Astrocyte (in vitro differentiated cells and primary cell): ENCODE measurements at regions not wholly inside any gene's neighbourhood (a gene's known extent, or its start where the extent isn't known, plus 50 kb on each side); places are given as distances from the start of the nearest gene placed in this dataset.

Experiments
- DNase-seq: peaks from one replicate; pipeline ENCODE4 v3.0.0-alpha.2; 2010; ENCODE audit warnings: low read depth
- FAIRE-seq: peaks from 2 replicates; lab custom pipeline; 2011; peaks lifted over from hg19 to GRCh38; lab: Jason Lieb, UNC
- H2AFZ ChIP-seq: 2 replicates; pipeline ENCODE4 v1.6.0; 2012; ENCODE audit warnings: low read depth, low read length, inconsistent platforms
- H3K27ac ChIP-seq: 2 replicates; pipeline ENCODE4 v1.5.1; 2011; ENCODE audit warnings: low read depth, low read length, inconsistent platforms
- H3K27me3 ChIP-seq: 2 replicates; pipeline ENCODE4 v1.6.0; 2011; ENCODE audit warnings: low read length, inconsistent platforms; ENCODE audit not compliant: insufficient read depth
- H3K36me3 ChIP-seq: 2 replicates; pipeline ENCODE4 v1.5.1; 2011; ENCODE audit warnings: low read length, inconsistent platforms; ENCODE audit not compliant: insufficient read depth
- H3K4me1 ChIP-seq: 2 replicates; pipeline ENCODE4 v1.5.1; 2011; ENCODE audit warnings: low read length, inconsistent platforms; ENCODE audit not compliant: insufficient read depth
- H3K4me2 ChIP-seq: 2 replicates; pipeline ENCODE4 v1.6.0; 2012; ENCODE audit warnings: low read length, inconsistent platforms
- H3K4me3 ChIP-seq: 2 replicates; pipeline ENCODE4 v1.5.1; 2011; ENCODE audit warnings: low read depth, mild to moderate bottlenecking, low read length, inconsistent platforms; ENCODE audit not compliant: insufficient read depth
- H3K79me2 ChIP-seq: 2 replicates; pipeline ENCODE4 v1.6.0; 2012; ENCODE audit warnings: mild to moderate bottlenecking, low read length, inconsistent platforms; ENCODE audit not compliant: insufficient read depth
- H3K9ac ChIP-seq: 2 replicates; pipeline ENCODE4 v1.6.0; 2012; ENCODE audit warnings: mild to moderate bottlenecking, low read length, inconsistent platforms
- H3K9me3 ChIP-seq: 2 replicates; pipeline ENCODE4 v1.5.1; 2012; ENCODE audit warnings: low read depth, mild to moderate bottlenecking, low read length, inconsistent platforms; ENCODE audit not compliant: insufficient read depth
- H4K20me1 ChIP-seq: 2 replicates; pipeline ENCODE4 v1.6.0; 2012; ENCODE audit warnings: low read length, inconsistent platforms; ENCODE audit not compliant: insufficient read depth
- H3K27ac Mint-ChIP-seq: one replicate; pipeline ENCODE4 v1.8.0; 2021; ENCODE audit warnings: mild to moderate bottlenecking, mixed read lengths; ENCODE audit not compliant: unreplicated experiment
- H3K27me3 Mint-ChIP-seq: one replicate; pipeline ENCODE4 v1.8.0; 2021; ENCODE audit warnings: low read depth, mixed read lengths; ENCODE audit not compliant: unreplicated experiment
- H3K36me3 Mint-ChIP-seq: one replicate; pipeline ENCODE4 v1.8.0; 2021; ENCODE audit warnings: low read depth, mixed read lengths; ENCODE audit not compliant: unreplicated experiment
- H3K4me1 Mint-ChIP-seq: one replicate; pipeline ENCODE4 v1.8.0; 2021; ENCODE audit warnings: low read depth, mixed read lengths; ENCODE audit not compliant: unreplicated experiment
- H3K4me3 Mint-ChIP-seq: one replicate; pipeline ENCODE4 v1.8.0; 2021; ENCODE audit warnings: mild to moderate bottlenecking, moderate library complexity, mixed read lengths; ENCODE audit not compliant: unreplicated experiment
- H3K9me3 Mint-ChIP-seq: one replicate; pipeline ENCODE4 v1.8.0; 2021; ENCODE audit warnings: mild to moderate bottlenecking, mixed read lengths; ENCODE audit not compliant: unreplicated experiment
- EZH2 ChIP-seq: IDR thresholded peaks from 2 replicates; pipeline ENCODE4 v1.6.1; 2012; ENCODE audit warnings: mild to moderate bottlenecking, low read length, inconsistent platforms; ENCODE audit not compliant: insufficient read depth
- TF ChIP-seq, protein P1 (sequence below): IDR thresholded peaks from 2 replicates; pipeline ENCODE4 v1.5.1; 2011; ENCODE audit warnings: low read depth, mild to moderate bottlenecking, inconsistent platforms, low read length, moderate library complexity; ENCODE audit not compliant: insufficient read depth

DNA sequence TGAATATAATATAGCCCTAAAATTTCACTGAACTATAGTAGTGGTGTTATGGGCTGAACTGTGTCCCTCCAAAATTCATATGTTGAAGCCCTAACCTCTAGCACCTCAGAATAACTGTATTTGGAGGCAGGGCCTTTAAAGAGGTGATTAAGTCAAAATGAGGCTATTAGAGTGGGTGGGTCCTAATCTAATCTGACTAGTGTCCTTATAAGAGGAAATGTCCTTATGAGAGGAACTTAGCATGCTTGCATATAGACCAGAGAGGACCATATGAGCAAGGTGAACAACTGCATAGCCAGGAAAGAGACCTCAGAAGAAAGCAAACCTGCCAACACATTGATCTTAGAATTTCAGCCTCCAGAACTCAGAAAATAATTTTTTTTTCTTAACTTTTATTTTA is 238.4 kb downstream of the ZEB2 start:
- H2AFZ ChIP-seq, result no peak overlapping the region
- H3K27me3 ChIP-seq, result no peaks in the 10 kb centered on the region
- no peak overlapping the region for H3K4me3 Mint-ChIP-seq
- FAIRE-seq, result no peak
- no peaks in the 10 kb centered on the region for H3K27me3 Mint-ChIP-seq
- H3K27ac Mint-ChIP-seq, result no peak overlapping the region
- H3K36me3 Mint-ChIP-seq, result no peaks in the 10 kb centered on the region
- H4K20me1 ChIP-seq, result no peaks in the 10 kb centered on the region
- H3K4me1 Mint-ChIP-seq, result no peaks in the 10 kb centered on the region
- H3K36me3 ChIP-seq, result no peaks in the 10 kb centered on the region
- no peaks in the 10 kb centered on the region for H3K9me3 Mint-ChIP-seq
- H3K4me3 ChIP-seq, result no peak overlapping the region
- H3K9me3 ChIP-seq, result no peaks in the 10 kb centered on the region
- no peaks in the 10 kb centered on the region for H3K4me1 ChIP-seq
- H3K4me2 ChIP-seq, result no peak overlapping the region
- peaks cover 4% of the 10 kb centered on the region for H3K79me2 ChIP-seq
- H3K27ac ChIP-seq, result no peak overlapping the region
- DNase-seq, result no peak
- TF ChIP-seq, protein P1, sequence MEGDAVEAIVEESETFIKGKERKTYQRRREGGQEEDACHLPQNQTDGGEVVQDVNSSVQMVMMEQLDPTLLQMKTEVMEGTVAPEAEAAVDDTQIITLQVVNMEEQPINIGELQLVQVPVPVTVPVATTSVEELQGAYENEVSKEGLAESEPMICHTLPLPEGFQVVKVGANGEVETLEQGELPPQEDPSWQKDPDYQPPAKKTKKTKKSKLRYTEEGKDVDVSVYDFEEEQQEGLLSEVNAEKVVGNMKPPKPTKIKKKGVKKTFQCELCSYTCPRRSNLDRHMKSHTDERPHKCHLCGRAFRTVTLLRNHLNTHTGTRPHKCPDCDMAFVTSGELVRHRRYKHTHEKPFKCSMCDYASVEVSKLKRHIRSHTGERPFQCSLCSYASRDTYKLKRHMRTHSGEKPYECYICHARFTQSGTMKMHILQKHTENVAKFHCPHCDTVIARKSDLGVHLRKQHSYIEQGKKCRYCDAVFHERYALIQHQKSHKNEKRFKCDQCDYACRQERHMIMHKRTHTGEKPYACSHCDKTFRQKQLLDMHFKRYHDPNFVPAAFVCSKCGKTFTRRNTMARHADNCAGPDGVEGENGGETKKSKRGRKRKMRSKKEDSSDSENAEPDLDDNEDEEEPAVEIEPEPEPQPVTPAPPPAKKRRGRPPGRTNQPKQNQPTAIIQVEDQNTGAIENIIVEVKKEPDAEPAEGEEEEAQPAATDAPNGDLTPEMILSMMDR, result no peak
- TF ChIP-seq EZH2, result no peak
- no peak overlapping the region for H3K9ac ChIP-seq

DNA sequence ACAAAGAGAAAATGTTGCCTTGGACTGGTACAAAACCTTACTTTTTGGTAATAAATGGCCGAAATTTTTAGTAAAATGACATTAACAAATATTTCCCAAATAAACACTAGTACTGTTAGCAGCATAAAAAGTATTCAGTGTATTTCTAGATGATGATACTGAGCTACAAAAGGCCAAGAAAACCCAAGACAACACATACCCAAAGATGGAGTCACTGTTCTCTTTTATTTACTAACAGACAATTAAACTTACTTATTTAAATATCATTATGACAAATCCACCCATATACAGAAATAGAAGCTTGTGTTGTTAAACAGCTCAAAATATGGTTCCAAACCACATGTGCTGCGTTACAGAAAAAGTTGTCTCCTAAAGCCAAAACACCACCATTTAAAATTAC is 239.9 kb downstream of the ZEB2 start:
- Mint-ChIP-seq H3K27me3 (no peaks in the 10 kb centered on the region), H3K4me3 (no peak overlapping the region), H3K4me1 (no peaks in the 10 kb centered on the region), H3K36me3 (no peaks in the 10 kb centered on the region), H3K27ac (no peak overlapping the region), H3K9me3 (no peaks in the 10 kb centered on the region)
- Histone ChIP-seq H3K9me3 (no peaks in the 10 kb centered on the region), H3K79me2 (peaks cover 7% of the 10 kb centered on the region), H3K27me3 (no peaks in the 10 kb centered on the region), H4K20me1 (no peaks in the 10 kb centered on the region), H3K27ac (no peak overlapping the region), H3K9ac (no peak overlapping the region), H2AFZ (no peak overlapping the region), H3K36me3 (no peaks in the 10 kb centered on the region), H3K4me3 (no peak overlapping the region), H3K4me2 (no peak overlapping the region), H3K4me1 (no peaks in the 10 kb centered on the region)
- TF ChIP-seq, protein P1, result no peak
- TF ChIP-seq EZH2, result no peak
- FAIRE-seq (no peak), DNase-seq (no peak)

DNA sequence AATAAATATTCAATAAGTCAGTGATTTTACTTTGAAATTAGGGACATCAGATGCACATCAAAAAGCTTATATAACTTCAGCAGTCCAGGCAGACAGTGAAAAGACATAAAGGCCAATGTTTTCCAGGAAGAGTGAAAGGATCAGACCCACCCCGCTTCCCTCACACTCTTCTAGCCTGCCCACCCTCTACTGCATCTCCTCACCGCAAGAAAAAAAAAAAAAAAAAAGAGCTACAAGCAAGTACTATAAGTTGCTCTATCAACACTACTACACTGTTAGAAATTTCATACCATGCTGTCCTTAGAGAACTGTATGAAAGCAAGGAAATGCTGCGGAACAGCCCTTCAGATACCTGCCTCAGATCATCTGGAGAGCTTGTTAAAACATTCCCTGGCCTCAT is 240.8 kb downstream of the ZEB2 start:
- FAIRE-seq (no peak), DNase-seq (no peak)
- Mint-ChIP-seq H3K36me3 (no peaks in the 10 kb centered on the region), H3K4me3 (no peak overlapping the region), H3K27me3 (no peaks in the 10 kb centered on the region), H3K9me3 (no peaks in the 10 kb centered on the region), H3K4me1 (no peaks in the 10 kb centered on the region), H3K27ac (no peak overlapping the region)
- H4K20me1 ChIP-seq, result no peaks in the 10 kb centered on the region
- no peaks in the 10 kb centered on the region for H3K9me3 ChIP-seq
- H3K27me3 ChIP-seq, result no peaks in the 10 kb centered on the region
- no peak for TF ChIP-seq EZH2
- TF ChIP-seq, protein P1, result no peak
- no peaks in the 10 kb centered on the region for H3K4me1 ChIP-seq
- H3K9ac ChIP-seq, result no peak overlapping the region
- H2AFZ ChIP-seq, result no peak overlapping the region
- H3K27ac ChIP-seq, result no peak overlapping the region
- H3K4me3 ChIP-seq, result no peak overlapping the region
- no peak overlapping the region for H3K4me2 ChIP-seq
- no peaks in the 10 kb centered on the region for H3K36me3 ChIP-seq
- peaks cover 7% of the 10 kb centered on the region for H3K79me2 ChIP-seq
